Keratinocyte (primary cell): ENCODE measurements at regions not wholly inside any gene's neighbourhood (a gene's known extent, or its start where the extent isn't known, plus 50 kb on each side); places are given as distances from the start of the nearest gene placed in this dataset.
"Not testable (repeated sequence)": the region's sequence is repeated elsewhere in the genome, so short reads cannot be mapped to it uniquely, and the experiment has no call there.

Source experiments
- DNase-seq: peaks from one replicate; pipeline ENCODE4 v3.0.0-alpha.2; 2011; ENCODE audit warnings: low read depth, missing footprints, low spot score
- FAIRE-seq: peaks from 2 replicates; lab custom pipeline; 2011; peaks lifted over from hg19 to GRCh38; lab: Jason Lieb, UNC
- H2AFZ ChIP-seq: 2 replicates; pipeline ENCODE4 v1.6.0; 2012; ENCODE audit warnings: low read length, control low read depth, inconsistent platforms; ENCODE audit not compliant: control insufficient read depth
- H3K27ac ChIP-seq: 2 replicates; pipeline ENCODE4 v1.5.1; 2011; ENCODE audit warnings: low read length; ENCODE audit not compliant: control insufficient read depth, insufficient read depth
- H3K27me3 ChIP-seq: 3 replicates; pipeline ENCODE4 v1.6.0; 2011; ENCODE audit warnings: low read length; ENCODE audit not compliant: control insufficient read depth, insufficient read depth; ENCODE audit errors: extremely low read depth
- H3K36me3 ChIP-seq, 2 experiments: 2 replicates in 1 of 2; 3 replicates in 1 of 2; pipeline ENCODE4 v1.5.1; 2011; ENCODE audit warnings: low read length in 2 of 2, mild to moderate bottlenecking in 1 of 2; ENCODE audit not compliant: control insufficient read depth in 2 of 2, insufficient read depth in 2 of 2; ENCODE audit errors: extremely low read depth in 1 of 2
- H3K4me1 ChIP-seq: 3 replicates; pipeline ENCODE4 v1.5.1; 2011; ENCODE audit warnings: low read length; ENCODE audit not compliant: control insufficient read depth, insufficient read depth; ENCODE audit errors: extremely low read depth
- H3K4me2 ChIP-seq: 3 replicates; pipeline ENCODE4 v1.6.0; 2011; ENCODE audit warnings: low read depth, low read length; ENCODE audit not compliant: control insufficient read depth, insufficient read depth; ENCODE audit errors: extremely low read depth
- H3K4me3 ChIP-seq, 3 experiments: fragments of 200-600 bp in 1 of 3; sonication (generic) in 1 of 3; 2 replicates in 2 of 3; 3 replicates in 1 of 3; pipeline ENCODE4 v1.5.1; 2011 to 2016; ENCODE audit warnings: low read length in 3 of 3, mild to moderate bottlenecking in 3 of 3, control low read depth in 2 of 3, inconsistent platforms in 1 of 3, low read depth in 1 of 3, mixed read lengths in 1 of 3, mixed run types in 1 of 3, moderate library complexity in 1 of 3; ENCODE audit not compliant: control insufficient read depth in 2 of 3, insufficient read depth in 2 of 3; ENCODE audit errors: extremely low read depth in 1 of 3
- H3K79me2 ChIP-seq: 2 replicates; pipeline ENCODE4 v1.6.0; 2012; ENCODE audit warnings: low read length; ENCODE audit not compliant: control insufficient read depth, insufficient read depth
- H3K9ac ChIP-seq: 3 replicates; pipeline ENCODE4 v1.6.0; 2011; ENCODE audit warnings: low read length; ENCODE audit not compliant: control insufficient read depth, insufficient read depth; ENCODE audit errors: extremely low read depth
- H3K9me1 ChIP-seq: 3 replicates; pipeline ENCODE4 v1.6.0; 2011; ENCODE audit warnings: low read length; ENCODE audit not compliant: control insufficient read depth, insufficient read depth; ENCODE audit errors: extremely low read depth
- H3K9me3 ChIP-seq: 2 replicates; pipeline ENCODE4 v1.5.1; 2012; ENCODE audit warnings: low read depth, low read length; ENCODE audit not compliant: control insufficient read depth
- H4K20me1 ChIP-seq: 3 replicates; pipeline ENCODE4 v1.6.0; 2011; ENCODE audit warnings: low read length; ENCODE audit not compliant: control insufficient read depth, insufficient read depth; ENCODE audit errors: extremely low read depth
- EZH2 ChIP-seq: IDR thresholded peaks from one replicate; pipeline ENCODE4 v1.6.1; 2012; ENCODE audit warnings: inconsistent platforms, mild to moderate bottlenecking, low read length, moderate library complexity
- dilution Hi-C: fragments of 300-500 bp; cut with MboI; formaldehyde crosslinking; loops from one replicate; pipeline ENCODE4 v1.7.0; 2020; ENCODE audit warnings: low sequenced_read_pairs; ENCODE audit not compliant: extremely low pct_ligation_motif_present
- TF ChIP-seq, protein P1 (sequence below), 3 experiments: IDR thresholded peaks in 1 of 3; conservative IDR thresholded peaks in 1 of 3; optimal IDR thresholded peaks in 1 of 3; 2 replicates in 2 of 3; 3 replicates in 1 of 3; pipeline versions ENCODE3 to v1.5.1; 2011; ENCODE audit warnings: low read length in 3 of 3, mild to moderate bottlenecking in 3 of 3, moderate library complexity in 2 of 3, control low read depth in 1 of 3, inconsistent platforms in 1 of 3; ENCODE audit not compliant: insufficient read depth in 2 of 3; ENCODE audit errors: extremely low read depth in 1 of 3

- H3K79me2 ChIP-seq, result no peaks in the 10 kb centered on the region
- H3K4me3 ChIP-seq, result no peak overlapping the region
- no peaks in the 10 kb centered on the region for H3K4me1 ChIP-seq
- H3K9me3 ChIP-seq, result no peaks in the 10 kb centered on the region
- H3K9me1 ChIP-seq, result no peaks in the 10 kb centered on the region
- no peak for TF ChIP-seq EZH2
- TF ChIP-seq, protein P1, sequence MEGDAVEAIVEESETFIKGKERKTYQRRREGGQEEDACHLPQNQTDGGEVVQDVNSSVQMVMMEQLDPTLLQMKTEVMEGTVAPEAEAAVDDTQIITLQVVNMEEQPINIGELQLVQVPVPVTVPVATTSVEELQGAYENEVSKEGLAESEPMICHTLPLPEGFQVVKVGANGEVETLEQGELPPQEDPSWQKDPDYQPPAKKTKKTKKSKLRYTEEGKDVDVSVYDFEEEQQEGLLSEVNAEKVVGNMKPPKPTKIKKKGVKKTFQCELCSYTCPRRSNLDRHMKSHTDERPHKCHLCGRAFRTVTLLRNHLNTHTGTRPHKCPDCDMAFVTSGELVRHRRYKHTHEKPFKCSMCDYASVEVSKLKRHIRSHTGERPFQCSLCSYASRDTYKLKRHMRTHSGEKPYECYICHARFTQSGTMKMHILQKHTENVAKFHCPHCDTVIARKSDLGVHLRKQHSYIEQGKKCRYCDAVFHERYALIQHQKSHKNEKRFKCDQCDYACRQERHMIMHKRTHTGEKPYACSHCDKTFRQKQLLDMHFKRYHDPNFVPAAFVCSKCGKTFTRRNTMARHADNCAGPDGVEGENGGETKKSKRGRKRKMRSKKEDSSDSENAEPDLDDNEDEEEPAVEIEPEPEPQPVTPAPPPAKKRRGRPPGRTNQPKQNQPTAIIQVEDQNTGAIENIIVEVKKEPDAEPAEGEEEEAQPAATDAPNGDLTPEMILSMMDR (optimal IDR thresholded peaks at IDR 0.05 in 1 of 3, IDR thresholded peaks at IDR 0.05 in 1 of 3, conservative IDR thresholded peaks at IDR 0.05 in 1 of 3; ENCODE audit: extremely low read depth in 1 of 3, insufficient read depth in 2 of 3, low read length in 3 of 3), result no peak
- no peak overlapping the region for H3K9ac ChIP-seq
- no peak overlapping the region for H2AFZ ChIP-seq
- no peak for DNase-seq
- no peak overlapping the region for H3K4me2 ChIP-seq
- H4K20me1 ChIP-seq, result no peaks in the 10 kb centered on the region
- H3K36me3 ChIP-seq, result no peaks in the 10 kb centered on the region
- H3K27ac ChIP-seq, result no peak overlapping the region
- no peak for FAIRE-seq
- dilution Hi-C loops, result no loop called here
- H3K27me3 ChIP-seq, result peaks cover 3% of the 10 kb centered on the region
These were observed 109.8 kb upstream of the EXOC2 start for GRCh38 chr6:802701-803100.

DNA sequence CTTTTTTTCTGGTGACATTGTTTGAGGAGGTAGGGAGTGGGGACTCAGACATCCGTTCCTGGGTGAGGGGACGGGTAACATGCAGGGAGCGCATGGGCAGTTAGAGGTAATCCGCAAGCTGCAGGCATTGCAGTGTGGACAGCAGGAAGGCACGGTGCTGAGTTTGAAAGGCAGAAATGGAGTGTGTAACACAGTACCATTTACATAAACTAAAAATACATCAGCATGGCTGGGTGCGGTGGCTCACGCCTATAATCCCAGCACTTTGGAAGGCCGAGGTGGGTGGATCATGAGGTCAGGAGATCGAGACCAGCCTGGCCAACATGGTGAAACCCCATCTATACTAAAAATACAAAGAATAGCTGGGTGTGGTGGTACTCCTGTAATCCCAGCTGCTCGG is 109.3 kb upstream of the EXOC2 start:
- H3K9me1 ChIP-seq, H3K36me3 ChIP-seq, H3K9me3 ChIP-seq, H3K4me3 ChIP-seq, H4K20me1 ChIP-seq, FAIRE-seq, H3K4me1 ChIP-seq, H3K27ac ChIP-seq, H3K79me2 ChIP-seq, H2AFZ ChIP-seq, H3K4me2 ChIP-seq, H3K9ac ChIP-seq, dilution Hi-C loops, H3K27me3 ChIP-seq, DNase-seq: not testable (repeated sequence)

GRCh38 chr6:799769-800168 is 106.8 kb upstream of the EXOC2 start:
- TF ChIP-seq, protein P1 (optimal IDR thresholded peaks at IDR 0.05 in 1 of 3, IDR thresholded peaks at IDR 0.05 in 1 of 3, conservative IDR thresholded peaks at IDR 0.05 in 1 of 3; ENCODE audit: extremely low read depth in 1 of 3, insufficient read depth in 2 of 3, low read length in 3 of 3), result no peak
- TF ChIP-seq EZH2, result no peak
- Histone ChIP-seq H3K9ac (no peak overlapping the region), H2AFZ (no peak overlapping the region), H3K36me3 (no peaks in the 10 kb centered on the region), H3K27me3 (peaks cover 8% of the 10 kb centered on the region), H3K4me1 (no peaks in the 10 kb centered on the region), H4K20me1 (no peaks in the 10 kb centered on the region), H3K9me1 (no peaks in the 10 kb centered on the region), H3K4me2 (no peak overlapping the region), H3K4me3 (no peak overlapping the region), H3K9me3 (no peaks in the 10 kb centered on the region), H3K27ac (no peak overlapping the region), H3K79me2 (no peaks in the 10 kb centered on the region)
- dilution Hi-C loops, result loop anchor here (5.0 kb wide), 1 partner anchor 98 kb away; no protein-coding TSS in a partner anchor
- FAIRE-seq, result no peak
- DNase-seq, result no peak
